GM12872 (cell line): ENCODE measurements at regions not wholly inside any gene's neighbourhood (a gene's known extent, or its start where the extent isn't known, plus 50 kb on each side); places are given as distances from the start of the nearest gene placed in this dataset.

Experiments
- CTCF ChIP-seq: IDR thresholded peaks from 3 replicates; pipeline ENCODE4 v1.5.1; 2011; ENCODE audit warnings: low read depth, mild to moderate bottlenecking, low read length, moderate library complexity; ENCODE audit not compliant: insufficient read depth

- TF ChIP-seq CTCF, result no peak
Measured at GRCh38 chr5:158392753-158393152, 533.8 kb upstream of the CLINT1 start.

DNA sequence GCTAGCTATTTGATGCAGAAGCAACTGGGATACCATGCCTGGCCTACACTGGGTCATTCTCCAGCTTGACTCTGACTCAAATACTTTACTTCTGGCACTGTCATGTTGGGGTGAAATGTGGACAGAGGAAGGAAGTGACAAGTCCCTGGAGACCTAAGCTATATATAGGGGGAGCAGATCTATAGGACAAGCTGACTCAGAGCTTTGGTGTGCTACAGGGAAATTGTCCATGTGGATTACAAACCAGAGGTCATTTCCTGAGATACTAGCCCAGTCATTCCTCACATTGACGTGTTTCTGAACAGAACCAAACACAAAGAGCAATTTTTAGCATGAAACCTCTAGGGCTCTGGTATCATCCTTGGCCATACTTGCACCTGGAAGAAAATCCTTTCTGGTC, 531.6 kb upstream of the CLINT1 start:
- TF ChIP-seq CTCF, result no peak

GRCh38 chr5:158389786-158390185, 530.8 kb upstream of the CLINT1 start:
- no peak for TF ChIP-seq CTCF

GRCh38 chr5:158388021-158388420, 529.1 kb upstream of the CLINT1 start:
- TF ChIP-seq CTCF, result no peak

- TF ChIP-seq CTCF, result no peak
Measured at GRCh38 chr5:158387499-158387898, 528.6 kb upstream of the CLINT1 start.

- TF ChIP-seq CTCF, result no peak
Measured at GRCh38 chr5:158385982-158386381, 527.0 kb upstream of the CLINT1 start.

- no peak for TF ChIP-seq CTCF
Measured at GRCh38 chr5:158384535-158385481, 525.9 kb upstream of the CLINT1 start.
